ENCODE measurements at regions not wholly inside any gene's neighbourhood (a gene's known extent, or its start where the extent isn't known, plus 50 kb on each side); places are given as distances from the start of the nearest gene placed in this dataset.
"Not testable (repeated sequence)": the region's sequence is repeated elsewhere in the genome, so short reads cannot be mapped to it uniquely, and the experiment has no call there.

GRCh38 chr1:219066631-219067349 is 106.9 kb upstream of the LYPLAL1 start:
- peak; percentile 53 for DNase-seq

GRCh38 chr1:219067350-219067712 is 106.3 kb upstream of the LYPLAL1 start:
- DNase-seq = no peak

GRCh38 chr1:219070395-219070794 is 103.3 kb upstream of the LYPLAL1 start:
- not testable (repeated sequence) for DNase-seq

- DNase-seq = no peak
Measured at GRCh38 chr1:219071209-219071608, 102.5 kb upstream of the LYPLAL1 start.

GRCh38 chr1:219072329-219072728 is 101.3 kb upstream of the LYPLAL1 start:
- no peak for DNase-seq

- DNase-seq = no peak
Measured at GRCh38 chr1:219074084-219074728, 99.5 kb upstream of the LYPLAL1 start.

GRCh38 chr1:219075121-219075879 is 98.4 kb upstream of the LYPLAL1 start:
- DNase-seq = no peak

GRCh38 chr1:219076326-219076937 is 97.2 kb upstream of the LYPLAL1 start:
- no peak for DNase-seq

GRCh38 chr1:219077767-219078166 is 95.9 kb upstream of the LYPLAL1 start:
- not testable (repeated sequence) for DNase-seq

GRCh38 chr1:219081943-219082925 is 91.4 kb upstream of the LYPLAL1 start:
- DNase-seq = no peak

GRCh38 chr1:219083631-219084030 is 90.0 kb upstream of the LYPLAL1 start:
- DNase-seq = no peak

GRCh38 chr1:219085082-219085481 is 88.6 kb upstream of the LYPLAL1 start:
- DNase-seq = no peak

- no peak for DNase-seq
Measured at GRCh38 chr1:219085988-219086387, 87.7 kb upstream of the LYPLAL1 start.

- no peak for DNase-seq
Measured at GRCh38 chr1:219086956-219087469, 86.7 kb upstream of the LYPLAL1 start.

- no peak for DNase-seq
Measured at GRCh38 chr1:219088778-219089557, 84.7 kb upstream of the LYPLAL1 start.

GRCh38 chr1:219090607-219091006 is 83.1 kb upstream of the LYPLAL1 start:
- no peak for DNase-seq

GRCh38 chr1:219092206-219092605 is 81.5 kb upstream of the LYPLAL1 start:
- DNase-seq = no peak

GRCh38 chr1:219099307-219099706 is 74.4 kb upstream of the LYPLAL1 start:
- DNase-seq = no peak

- no peak for DNase-seq
Measured at GRCh38 chr1:219100059-219100458, 73.6 kb upstream of the LYPLAL1 start.

- not testable (repeated sequence) for DNase-seq
Measured at GRCh38 chr1:219102466-219102865, 71.2 kb upstream of the LYPLAL1 start.

- DNase-seq = no peak
Measured at GRCh38 chr1:219105893-219106292, 67.8 kb upstream of the LYPLAL1 start.

Measured in eye (tissue), 1 donor.